Tibial nerve (tissue), 4 donors: ENCODE measurements at regions not wholly inside any gene's neighbourhood (a gene's known extent, or its start where the extent isn't known, plus 50 kb on each side); places are given as distances from the start of the nearest gene placed in this dataset.

Source experiments
- CTCF ChIP-seq, 5 experiments: fragments of 200-600 bp in 3 of 5; fragments of 450-650 bp in 2 of 5; sonication (generic) in 3 of 5; IDR thresholded peaks; one replicate each; pipeline ENCODE4 v1.5.1; 2016 to 2019; ENCODE audit warnings: antibody characterized with exemption in 5 of 5, mild to moderate bottlenecking in 3 of 5, moderate library complexity in 2 of 5
- EP300 ChIP-seq, 2 donors: sonication (generic); formaldehyde crosslinking; IDR thresholded peaks; one replicate each; pipeline ENCODE4 v1.6.1; 2017; ENCODE audit warnings: antibody characterized with exemption in 2 of 2, mild to moderate bottlenecking in 1 of 2
- POLR2A ChIP-seq, 2 donors: fragments of 450-650 bp; IDR thresholded peaks; one replicate each; pipeline ENCODE4 v1.6.1; 2017; ENCODE audit warnings: antibody characterized with exemption in 2 of 2, mild to moderate bottlenecking in 2 of 2, moderate library complexity in 2 of 2

GRCh38 chr14:105617201-105617777 is 90.9 kb downstream of the TMEM121 start:
- TF ChIP-seq CTCF (IDR thresholded peaks at IDR 0.05) (no peak), EP300 (IDR thresholded peaks at IDR 0.05) (no peak), POLR2A (IDR thresholded peaks at IDR 0.05) (no peak)
